Ovary (tissue), 3 donors: ENCODE measurements at regions not wholly inside any gene's neighbourhood (a gene's known extent, or its start where the extent isn't known, plus 50 kb on each side); places are given as distances from the start of the nearest gene placed in this dataset.

Experiments used
- EP300 ChIP-seq: sonication (generic); formaldehyde crosslinking; IDR thresholded peaks from one replicate; pipeline ENCODE4 v1.6.1; 2017; ENCODE audit warnings: antibody characterized with exemption
- TF ChIP-seq, protein P1 (sequence below), 3 donors: fragments of 450-650 bp in 2 of 3; fragments of 200-600 bp in 1 of 3; IDR thresholded peaks; one replicate each; pipeline versions ENCODE4 v1.5.1 to v1.8.0; 2016 to 2022; ENCODE audit warnings: antibody characterized with exemption in 3 of 3, mild to moderate bottlenecking in 1 of 3
- donor health status: DM: no; HTN: no; CAD: no.

DNA sequence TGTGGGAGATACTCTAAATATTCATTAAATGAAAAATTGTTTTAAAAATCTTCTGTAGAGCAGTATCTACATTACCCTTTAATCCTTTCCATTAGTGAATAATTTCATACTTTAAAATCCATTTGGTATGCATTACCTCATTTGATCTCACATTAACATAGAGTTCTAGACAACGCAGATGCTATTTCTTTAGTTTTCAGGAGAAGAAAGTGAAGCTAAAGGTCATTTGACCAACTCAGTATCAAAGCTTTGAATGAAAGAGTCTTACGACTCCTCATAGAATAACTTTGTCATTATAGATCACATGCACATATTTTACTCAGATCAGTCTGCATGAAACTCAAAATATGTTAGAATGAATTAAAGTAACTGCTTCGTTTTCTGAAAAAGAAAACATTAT lies 460.2 kb downstream of the DNAJB9 start:
- TF ChIP-seq, protein P1, sequence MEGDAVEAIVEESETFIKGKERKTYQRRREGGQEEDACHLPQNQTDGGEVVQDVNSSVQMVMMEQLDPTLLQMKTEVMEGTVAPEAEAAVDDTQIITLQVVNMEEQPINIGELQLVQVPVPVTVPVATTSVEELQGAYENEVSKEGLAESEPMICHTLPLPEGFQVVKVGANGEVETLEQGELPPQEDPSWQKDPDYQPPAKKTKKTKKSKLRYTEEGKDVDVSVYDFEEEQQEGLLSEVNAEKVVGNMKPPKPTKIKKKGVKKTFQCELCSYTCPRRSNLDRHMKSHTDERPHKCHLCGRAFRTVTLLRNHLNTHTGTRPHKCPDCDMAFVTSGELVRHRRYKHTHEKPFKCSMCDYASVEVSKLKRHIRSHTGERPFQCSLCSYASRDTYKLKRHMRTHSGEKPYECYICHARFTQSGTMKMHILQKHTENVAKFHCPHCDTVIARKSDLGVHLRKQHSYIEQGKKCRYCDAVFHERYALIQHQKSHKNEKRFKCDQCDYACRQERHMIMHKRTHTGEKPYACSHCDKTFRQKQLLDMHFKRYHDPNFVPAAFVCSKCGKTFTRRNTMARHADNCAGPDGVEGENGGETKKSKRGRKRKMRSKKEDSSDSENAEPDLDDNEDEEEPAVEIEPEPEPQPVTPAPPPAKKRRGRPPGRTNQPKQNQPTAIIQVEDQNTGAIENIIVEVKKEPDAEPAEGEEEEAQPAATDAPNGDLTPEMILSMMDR (IDR thresholded peaks at IDR 0.05): no peak
- no peak for TF ChIP-seq EP300
